CD4-positive, CD25-positive, alpha-beta regulatory T cell (primary cell): ENCODE measurements at regions not wholly inside any gene's neighbourhood (a gene's known extent, or its start where the extent isn't known, plus 50 kb on each side); places are given as distances from the start of the nearest gene placed in this dataset.

Experiments
- ATAC-seq, 2 donors: fragments of 150-1000 bp; cut with Tn5 transposase; one replicate each; pipeline ENCODE4 v1.10.0; 2021; ENCODE audit warnings: low read depth in 2 of 2, moderate number of reproducible peaks in 2 of 2, moderate library complexity in 1 of 2
- DNase-seq, 3 donors: peaks; one replicate each; pipeline versions ENCODE4 v3.0.0 to v3.0.0-alpha.2; 2012 to 2022; ENCODE audit warnings: mixed read lengths in 1 of 3
- H3K27ac ChIP-seq: one replicate; pipeline ENCODE4 v1.7.0; 2013; ENCODE audit warnings: mild to moderate bottlenecking, low read length; ENCODE audit not compliant: insufficient read depth, poor library complexity, severe bottlenecking
- H3K27me3 ChIP-seq: one replicate; pipeline ENCODE4 v1.7.0; 2013; ENCODE audit warnings: low read length; ENCODE audit not compliant: control insufficient read depth, insufficient read depth
- H3K36me3 ChIP-seq: one replicate; pipeline ENCODE4 v1.7.0; 2013; ENCODE audit warnings: mild to moderate bottlenecking, low read length, moderate library complexity; ENCODE audit not compliant: control insufficient read depth, insufficient read depth
- H3K4me1 ChIP-seq: 2 replicates; pipeline ENCODE4 v1.7.0; 2013; ENCODE audit warnings: mild to moderate bottlenecking, low read length; ENCODE audit not compliant: insufficient read depth, control insufficient read depth, poor library complexity, severe bottlenecking
- H3K4me3 ChIP-seq: one replicate; pipeline ENCODE4 v1.7.0; 2013; ENCODE audit warnings: low read depth, mild to moderate bottlenecking, low read length, moderate library complexity
- H3K9me3 ChIP-seq, 2 experiments: 1 replicate in 1 of 2; 2 replicates in 1 of 2; pipeline ENCODE4 v1.7.0; 2013; ENCODE audit warnings: low read length in 2 of 2, mild to moderate bottlenecking in 1 of 2, moderate library complexity in 1 of 2; ENCODE audit not compliant: control insufficient read depth in 2 of 2
- H3K27ac Mint-ChIP-seq, 3 donors: one replicate each; pipeline ENCODE4 v1.8.0; 2020 to 2022; ENCODE audit warnings: mild to moderate bottlenecking in 3 of 3, mixed read lengths in 3 of 3, moderate library complexity in 2 of 3
- H3K27me3 Mint-ChIP-seq: one replicate; pipeline ENCODE4 v1.8.0; 2022; ENCODE audit warnings: mild to moderate bottlenecking, mixed read lengths
- H3K36me3 Mint-ChIP-seq: one replicate; pipeline ENCODE4 v1.8.0; 2020; ENCODE audit warnings: mixed read lengths
- H3K4me1 Mint-ChIP-seq, 4 donors: one replicate each; pipeline ENCODE4 v1.8.0; 2020 to 2022; ENCODE audit warnings: mixed read lengths in 4 of 4, mild to moderate bottlenecking in 1 of 4
- H3K4me3 Mint-ChIP-seq, 4 donors: one replicate each; pipeline ENCODE4 v1.8.0; 2020 to 2022; ENCODE audit warnings: mild to moderate bottlenecking in 4 of 4, mixed read lengths in 4 of 4, moderate library complexity in 3 of 4
- H3K9me3 Mint-ChIP-seq, 7 donors: one replicate each; pipeline ENCODE4 v1.8.0; 2020 to 2022; ENCODE audit warnings: mixed read lengths in 7 of 7, mild to moderate bottlenecking in 3 of 7, moderate library complexity in 2 of 7

- no peaks in the 10 kb centered on the region for H3K36me3 Mint-ChIP-seq
- H3K27ac Mint-ChIP-seq: no peak overlapping the region
- Histone ChIP-seq H3K4me3 (no peak overlapping the region), H3K36me3 (no peaks in the 10 kb centered on the region), H3K4me1 (no peaks in the 10 kb centered on the region), H3K27me3 (no peaks in the 10 kb centered on the region), H3K9me3 (no peaks in the 10 kb centered on the region), H3K27ac (no peak overlapping the region)
- H3K4me3 Mint-ChIP-seq: no peak overlapping the region
- H3K4me1 Mint-ChIP-seq: peaks cover 0 to 4% (median 2%) of the 10 kb centered on the region in 4 donors
- ATAC-seq: no peak
- no peaks in the 10 kb centered on the region for H3K27me3 Mint-ChIP-seq
- no peak for DNase-seq
- H3K9me3 Mint-ChIP-seq: no peaks in the 10 kb centered on the region
These were observed 292.8 kb upstream of the ARSJ start for GRCh38 chr4:114272226-114272625.

- Mint-ChIP-seq H3K27me3 (no peaks in the 10 kb centered on the region), H3K27ac (no peak overlapping the region), H3K9me3 (peaks cover 0 to 3% (median 0%) of the 10 kb centered on the region in 7 donors), H3K4me1 (peaks cover 0 to 4% (median 2%) of the 10 kb centered on the region in 4 donors), H3K36me3 (no peaks in the 10 kb centered on the region), H3K4me3 (no peak overlapping the region)
- Histone ChIP-seq H3K27ac (no peak overlapping the region), H3K36me3 (no peaks in the 10 kb centered on the region), H3K27me3 (no peaks in the 10 kb centered on the region), H3K4me1 (no peaks in the 10 kb centered on the region), H3K9me3 (no peaks in the 10 kb centered on the region), H3K4me3 (no peak overlapping the region)
- DNase-seq (no peak), ATAC-seq (no peak)
These were observed 293.8 kb upstream of the ARSJ start for GRCh38 chr4:114273238-114273637.

GRCh38 chr4:114277690-114278089 lies 298.2 kb upstream of the ARSJ start:
- DNase-seq (no peak), ATAC-seq (no peak)
- H3K4me1 ChIP-seq: no peaks in the 10 kb centered on the region
- no peak overlapping the region for H3K4me3 Mint-ChIP-seq
- H3K4me1 Mint-ChIP-seq: no peaks in the 10 kb centered on the region
- no peak overlapping the region for H3K27ac Mint-ChIP-seq
- H3K36me3 Mint-ChIP-seq: no peaks in the 10 kb centered on the region
- H3K4me3 ChIP-seq: no peak overlapping the region
- H3K27me3 ChIP-seq: no peaks in the 10 kb centered on the region
- peaks cover 0 to 10% (median 0%) of the 10 kb centered on the region in 7 donors for H3K9me3 Mint-ChIP-seq
- H3K9me3 ChIP-seq: no peaks in the 10 kb centered on the region
- no peaks in the 10 kb centered on the region for H3K36me3 ChIP-seq
- no peaks in the 10 kb centered on the region for H3K27me3 Mint-ChIP-seq
- H3K27ac ChIP-seq: no peak overlapping the region

GRCh38 chr4:114279066-114279465 lies 299.6 kb upstream of the ARSJ start:
- no peaks in the 10 kb centered on the region for H3K36me3 ChIP-seq
- Mint-ChIP-seq H3K36me3 (no peaks in the 10 kb centered on the region), H3K9me3 (peaks cover 0 to 10% (median 0%) of the 10 kb centered on the region in 7 donors), H3K4me3 (no peak overlapping the region), H3K27ac (no peak overlapping the region), H3K27me3 (no peaks in the 10 kb centered on the region), H3K4me1 (no peaks in the 10 kb centered on the region)
- no peak overlapping the region for H3K4me3 ChIP-seq
- no peaks in the 10 kb centered on the region for H3K9me3 ChIP-seq
- ATAC-seq (no peak), DNase-seq (no peak)
- no peaks in the 10 kb centered on the region for H3K4me1 ChIP-seq
- no peaks in the 10 kb centered on the region for H3K27me3 ChIP-seq
- no peak overlapping the region for H3K27ac ChIP-seq

- peaks cover 0 to 10% (median 0%) of the 10 kb centered on the region in 7 donors for H3K9me3 Mint-ChIP-seq
- no peaks in the 10 kb centered on the region for H3K4me1 Mint-ChIP-seq
- no peaks in the 10 kb centered on the region for H3K9me3 ChIP-seq
- no peaks in the 10 kb centered on the region for H3K27me3 ChIP-seq
- H3K27me3 Mint-ChIP-seq: no peaks in the 10 kb centered on the region
- no peak overlapping the region for H3K4me3 Mint-ChIP-seq
- no peak overlapping the region for H3K4me3 ChIP-seq
- ATAC-seq: no peak
- H3K36me3 ChIP-seq: no peaks in the 10 kb centered on the region
- no peak for DNase-seq
- H3K27ac Mint-ChIP-seq: no peak overlapping the region
- no peaks in the 10 kb centered on the region for H3K36me3 Mint-ChIP-seq
- H3K4me1 ChIP-seq: no peaks in the 10 kb centered on the region
- H3K27ac ChIP-seq: no peak overlapping the region
These were observed 300.3 kb upstream of the ARSJ start for GRCh38 chr4:114279711-114280110.

GRCh38 chr4:114280645-114281044 lies 301.2 kb upstream of the ARSJ start:
- no peaks in the 10 kb centered on the region for H3K27me3 ChIP-seq
- Mint-ChIP-seq H3K27ac (no peak overlapping the region), H3K4me1 (no peaks in the 10 kb centered on the region), H3K36me3 (no peaks in the 10 kb centered on the region), H3K27me3 (no peaks in the 10 kb centered on the region), H3K9me3 (peaks cover 0 to 10% (median 0%) of the 10 kb centered on the region in 7 donors), H3K4me3 (no peak overlapping the region)
- no peak overlapping the region for H3K4me3 ChIP-seq
- no peaks in the 10 kb centered on the region for H3K36me3 ChIP-seq
- no peak overlapping the region for H3K27ac ChIP-seq
- H3K4me1 ChIP-seq: no peaks in the 10 kb centered on the region
- ATAC-seq (no peak), DNase-seq (no peak)
- H3K9me3 ChIP-seq: no peaks in the 10 kb centered on the region

GRCh38 chr4:114281164-114281960 lies 301.9 kb upstream of the ARSJ start:
- H3K4me3 ChIP-seq: no peak overlapping the region
- Mint-ChIP-seq H3K4me1 (no peaks in the 10 kb centered on the region), H3K36me3 (no peaks in the 10 kb centered on the region), H3K27ac (no peak overlapping the region), H3K9me3 (peaks cover 0 to 10% (median 0%) of the 10 kb centered on the region in 7 donors), H3K27me3 (no peaks in the 10 kb centered on the region), H3K4me3 (no peak overlapping the region)
- ATAC-seq: no peak
- no peaks in the 10 kb centered on the region for H3K4me1 ChIP-seq
- H3K36me3 ChIP-seq: no peaks in the 10 kb centered on the region
- H3K27me3 ChIP-seq: no peaks in the 10 kb centered on the region
- H3K9me3 ChIP-seq: no peaks in the 10 kb centered on the region
- no peak for DNase-seq
- no peak overlapping the region for H3K27ac ChIP-seq

GRCh38 chr4:114282937-114283336 lies 303.5 kb upstream of the ARSJ start:
- no peak for ATAC-seq

More at GRCh38 chr4:114282937-114283336, 303.5 kb upstream of the ARSJ start:
- Histone ChIP-seq H3K9me3 (no peaks in the 10 kb centered on the region), H3K4me1 (no peaks in the 10 kb centered on the region), H3K4me3 (no peak overlapping the region), H3K27me3 (no peaks in the 10 kb centered on the region), H3K27ac (no peak overlapping the region), H3K36me3 (no peaks in the 10 kb centered on the region)
- DNase-seq: no peak
- Mint-ChIP-seq H3K27ac (no peak overlapping the region), H3K4me3 (no peak overlapping the region), H3K36me3 (no peaks in the 10 kb centered on the region), H3K27me3 (no peaks in the 10 kb centered on the region), H3K4me1 (no peaks in the 10 kb centered on the region), H3K9me3 (peaks cover 0 to 9% (median 0%) of the 10 kb centered on the region in 7 donors)
